Upper lobe of left lung (tissue), 6 donors: ENCODE measurements at regions not wholly inside any gene's neighbourhood (a gene's known extent, or its start where the extent isn't known, plus 50 kb on each side); places are given as distances from the start of the nearest gene placed in this dataset.
A peak's percentile ranks its signal among the peaks of the same experiment; 100 is the strongest.

Experiments used
- ATAC-seq, 2 donors: fragments of 200-7000 bp; cut with Tn5 transposase; one replicate each; pipeline ENCODE4 v1.9.1; 2022; ENCODE audit warnings: mild to moderate bottlenecking in 2 of 2, moderate library complexity in 2 of 2; ENCODE audit not compliant: low FRiP score in 2 of 2
- DNase-seq, 2 donors: peaks; one replicate each; pipeline ENCODE4 v3.0.0-alpha.2; 2019 to 2020
- H3K27ac ChIP-seq, 4 donors: fragments of 200-600 bp; sonication (generic); one replicate each; pipeline ENCODE4 v1.5.1; 2016 to 2019
- H3K27me3 ChIP-seq, 4 donors: fragments of 200-600 bp; sonication (generic); one replicate each; pipeline ENCODE4 v1.5.1; 2017 to 2019
- H3K36me3 ChIP-seq, 4 donors: fragments of 200-600 bp; sonication (generic); one replicate each; pipeline ENCODE4 v1.5.1; 2016 to 2019
- H3K4me1 ChIP-seq, 4 donors: fragments of 200-600 bp; sonication (generic); one replicate each; pipeline ENCODE4 v1.5.1; 2018 to 2019
- H3K4me3 ChIP-seq, 4 donors: fragments of 200-600 bp; sonication (generic); one replicate each; pipeline ENCODE4 v1.5.1; 2017 to 2019; ENCODE audit warnings: mild to moderate bottlenecking in 2 of 4, moderate library complexity in 1 of 4
- H3K9me3 ChIP-seq, 4 donors: fragments of 200-600 bp; sonication (generic); one replicate each; pipeline ENCODE4 v1.5.1; 2018 to 2019
- CTCF ChIP-seq, 6 experiments: fragments of 450-650 bp in 4 of 6; fragments of 200-600 bp in 2 of 6; sonication (generic) in 2 of 6; IDR thresholded peaks; one replicate each; pipeline ENCODE4 v1.5.1; 2016 to 2019; ENCODE audit warnings: antibody characterized with exemption in 6 of 6
- EP300 ChIP-seq, 4 donors: sonication (generic); formaldehyde crosslinking; IDR thresholded peaks; one replicate each; pipeline ENCODE4 v1.5.1; 2017; ENCODE audit warnings: antibody characterized with exemption in 4 of 4, control low read depth in 2 of 4
- POLR2A ChIP-seq, 4 donors: fragments of 450-650 bp; IDR thresholded peaks; one replicate each; pipeline ENCODE4 v1.5.1; 2016 to 2017; ENCODE audit warnings: antibody characterized with exemption in 4 of 4, mild to moderate bottlenecking in 2 of 4
- POLR2AphosphoS5 ChIP-seq, 2 donors: sonication (generic); formaldehyde crosslinking; IDR thresholded peaks; one replicate each; pipeline ENCODE4 v1.5.1; 2017; ENCODE audit warnings: antibody characterized with exemption in 2 of 2
- WGBS, 2 donors: methylation state at CpG; one replicate each; pipeline ENCODE4 v1.1.5; 2017 to 2018; 5-methylcytosine and 5-hydroxymethylcytosine counted together
- donor health status: DM: no; HTN: no; CAD: no; lungs with moderate emphysema.
- donor health status: DM: no; HTN: yes; CAD: no; lungs with severe emphysema.

GRCh38 chr10:3996697-3997096, 211.7 kb upstream of the KLF6 start:
- no peaks in the 10 kb centered on the region for H3K4me1 ChIP-seq
- H3K36me3 ChIP-seq = no peaks in the 10 kb centered on the region
- no peak for TF ChIP-seq POLR2AphosphoS5 (IDR thresholded peaks at IDR 0.05)
- no peak for TF ChIP-seq POLR2A (IDR thresholded peaks at IDR 0.05)
- TF ChIP-seq CTCF (IDR thresholded peaks at IDR 0.05) = no peak
- TF ChIP-seq EP300 (IDR thresholded peaks at IDR 0.05) = no peak
- no peak for DNase-seq
- H3K9me3 ChIP-seq = no peaks in the 10 kb centered on the region
- no peak overlapping the region for H3K27ac ChIP-seq
- H3K4me3 ChIP-seq = no peak overlapping the region
- 82 to 83% methylated on average over 4 of the region's 4 CpGs for WGBS, 2 donors
- no peak for ATAC-seq
- H3K27me3 ChIP-seq = no peaks in the 10 kb centered on the region

- DNase-seq (no peak), ATAC-seq (no peak)
- H3K27me3 ChIP-seq = no peaks in the 10 kb centered on the region
- H3K27ac ChIP-seq = no peak overlapping the region
- 62 to 67% methylated on average over 8 of the region's 8 CpGs for WGBS, 2 donors
- no peaks in the 10 kb centered on the region for H3K9me3 ChIP-seq
- no peaks in the 10 kb centered on the region for H3K4me1 ChIP-seq
- H3K36me3 ChIP-seq = no peaks in the 10 kb centered on the region
- TF ChIP-seq CTCF (IDR thresholded peaks at IDR 0.05) (no peak), EP300 (IDR thresholded peaks at IDR 0.05) (no peak), POLR2AphosphoS5 (IDR thresholded peaks at IDR 0.05) (no peak), POLR2A (IDR thresholded peaks at IDR 0.05) (no peak)
- no peak overlapping the region for H3K4me3 ChIP-seq
Measured at GRCh38 chr10:3995302-3996210, 210.5 kb upstream of the KLF6 start.

GRCh38 chr10:3992382-3993178, 207.6 kb upstream of the KLF6 start:
- no peaks in the 10 kb centered on the region for H3K9me3 ChIP-seq
- TF ChIP-seq POLR2AphosphoS5 (IDR thresholded peaks at IDR 0.05) = no peak
- no peak for TF ChIP-seq EP300 (IDR thresholded peaks at IDR 0.05)
- TF ChIP-seq CTCF (IDR thresholded peaks at IDR 0.05) = no peak
- no peak for TF ChIP-seq POLR2A (IDR thresholded peaks at IDR 0.05)

GRCh38 chr10:3990307-3990706, 205.3 kb upstream of the KLF6 start:
- Histone ChIP-seq H3K36me3 (no peaks in the 10 kb centered on the region), H3K27ac (no peak overlapping the region), H3K4me3 (no peak overlapping the region), H3K9me3 (no peaks in the 10 kb centered on the region), H3K4me1 (peaks cover 0 to 3% (median 0%) of the 10 kb centered on the region in 4 donors), H3K27me3 (no peaks in the 10 kb centered on the region)
- ATAC-seq (no peak), DNase-seq (no peak)
- WGBS, 2 donors = 76 to 96% methylated on average over 5 of the region's 5 CpGs
- TF ChIP-seq POLR2A (IDR thresholded peaks at IDR 0.05) (no peak), POLR2AphosphoS5 (IDR thresholded peaks at IDR 0.05) (no peak), CTCF (IDR thresholded peaks at IDR 0.05) (no peak), EP300 (IDR thresholded peaks at IDR 0.05) (no peak)

More at GRCh38 chr10:3992382-3993178, 207.6 kb upstream of the KLF6 start:
- no peaks in the 10 kb centered on the region for H3K36me3 ChIP-seq
- H3K4me3 ChIP-seq = no peak overlapping the region
- ATAC-seq = no peak
- WGBS, 2 donors = 89 to 91% methylated on average over 16 of the region's 16 CpGs
- H3K4me1 ChIP-seq = peaks cover 0 to 1% (median 0%) of the 10 kb centered on the region in 4 donors
- no peak overlapping the region for H3K27ac ChIP-seq
- no peaks in the 10 kb centered on the region for H3K27me3 ChIP-seq
- DNase-seq = peak in 1 of 2 donors; percentile 47
